Fibroblast of villous mesenchyme (primary cell): ENCODE measurements at regions not wholly inside any gene's neighbourhood (a gene's known extent, or its start where the extent isn't known, plus 50 kb on each side); places are given as distances from the start of the nearest gene placed in this dataset.
"Not testable (repeated sequence)": the region's sequence is repeated elsewhere in the genome, so short reads cannot be mapped to it uniquely, and the experiment has no call there.

ENCODE experiments used
- DNase-seq: peaks from one replicate; pipeline ENCODE4 v3.0.0-alpha.2; 2010; ENCODE audit warnings: low read depth
- H3K4me3 ChIP-seq: 2 replicates; pipeline ENCODE4 v1.5.1; 2011; ENCODE audit warnings: low read depth, mild to moderate bottlenecking, low read length
- TF ChIP-seq, protein P1 (sequence below): IDR thresholded peaks from 2 replicates; pipeline ENCODE4 v1.5.1; 2012; ENCODE audit warnings: low read depth, mild to moderate bottlenecking, low read length; ENCODE audit not compliant: insufficient read depth

DNA sequence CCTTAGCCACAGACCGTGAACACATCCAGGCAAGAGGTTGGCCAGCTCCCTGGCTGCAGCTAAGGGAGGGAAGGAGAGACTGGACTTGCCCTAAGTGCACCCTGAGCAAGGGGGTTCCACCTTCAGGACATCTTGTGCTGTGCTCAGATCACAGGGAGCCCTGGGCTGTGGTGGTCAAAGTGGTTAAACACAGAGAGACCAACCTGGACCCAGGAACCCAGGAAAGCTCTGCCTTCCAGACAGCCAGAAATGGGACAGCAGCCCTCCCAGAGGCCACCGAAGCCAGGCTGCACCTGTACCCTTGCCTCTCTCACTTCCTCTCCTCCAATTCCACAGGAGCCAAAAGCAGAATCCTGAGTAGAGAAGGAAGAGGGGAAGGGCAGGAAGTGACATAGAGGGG lies 105.2 kb upstream of the TMEM45B start:
- no peak for DNase-seq
- no peak overlapping the region for H3K4me3 ChIP-seq
- TF ChIP-seq, protein P1, sequence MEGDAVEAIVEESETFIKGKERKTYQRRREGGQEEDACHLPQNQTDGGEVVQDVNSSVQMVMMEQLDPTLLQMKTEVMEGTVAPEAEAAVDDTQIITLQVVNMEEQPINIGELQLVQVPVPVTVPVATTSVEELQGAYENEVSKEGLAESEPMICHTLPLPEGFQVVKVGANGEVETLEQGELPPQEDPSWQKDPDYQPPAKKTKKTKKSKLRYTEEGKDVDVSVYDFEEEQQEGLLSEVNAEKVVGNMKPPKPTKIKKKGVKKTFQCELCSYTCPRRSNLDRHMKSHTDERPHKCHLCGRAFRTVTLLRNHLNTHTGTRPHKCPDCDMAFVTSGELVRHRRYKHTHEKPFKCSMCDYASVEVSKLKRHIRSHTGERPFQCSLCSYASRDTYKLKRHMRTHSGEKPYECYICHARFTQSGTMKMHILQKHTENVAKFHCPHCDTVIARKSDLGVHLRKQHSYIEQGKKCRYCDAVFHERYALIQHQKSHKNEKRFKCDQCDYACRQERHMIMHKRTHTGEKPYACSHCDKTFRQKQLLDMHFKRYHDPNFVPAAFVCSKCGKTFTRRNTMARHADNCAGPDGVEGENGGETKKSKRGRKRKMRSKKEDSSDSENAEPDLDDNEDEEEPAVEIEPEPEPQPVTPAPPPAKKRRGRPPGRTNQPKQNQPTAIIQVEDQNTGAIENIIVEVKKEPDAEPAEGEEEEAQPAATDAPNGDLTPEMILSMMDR = no peak

DNA sequence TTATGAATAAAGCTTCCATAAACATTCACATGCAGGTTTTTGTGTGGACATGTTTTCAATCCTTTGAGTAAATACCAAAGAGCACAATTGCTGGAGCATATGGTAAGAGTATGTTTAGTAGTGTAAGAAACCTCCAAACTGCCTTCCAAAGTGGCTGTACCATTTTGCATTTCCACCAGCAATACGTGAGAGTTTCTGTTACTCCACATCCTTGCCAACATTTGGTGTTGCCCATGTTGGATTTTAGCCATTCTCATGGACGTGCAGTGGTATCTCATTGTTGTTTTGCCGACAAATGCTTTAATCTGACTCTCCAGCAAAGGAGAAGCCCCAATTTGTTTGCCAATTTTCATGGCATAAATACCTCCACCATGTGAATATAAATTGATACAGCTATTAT lies 103.9 kb upstream of the TMEM45B start:
- H3K4me3 ChIP-seq = no peak overlapping the region
- no peak for DNase-seq
- TF ChIP-seq, protein P1 = no peak

DNA sequence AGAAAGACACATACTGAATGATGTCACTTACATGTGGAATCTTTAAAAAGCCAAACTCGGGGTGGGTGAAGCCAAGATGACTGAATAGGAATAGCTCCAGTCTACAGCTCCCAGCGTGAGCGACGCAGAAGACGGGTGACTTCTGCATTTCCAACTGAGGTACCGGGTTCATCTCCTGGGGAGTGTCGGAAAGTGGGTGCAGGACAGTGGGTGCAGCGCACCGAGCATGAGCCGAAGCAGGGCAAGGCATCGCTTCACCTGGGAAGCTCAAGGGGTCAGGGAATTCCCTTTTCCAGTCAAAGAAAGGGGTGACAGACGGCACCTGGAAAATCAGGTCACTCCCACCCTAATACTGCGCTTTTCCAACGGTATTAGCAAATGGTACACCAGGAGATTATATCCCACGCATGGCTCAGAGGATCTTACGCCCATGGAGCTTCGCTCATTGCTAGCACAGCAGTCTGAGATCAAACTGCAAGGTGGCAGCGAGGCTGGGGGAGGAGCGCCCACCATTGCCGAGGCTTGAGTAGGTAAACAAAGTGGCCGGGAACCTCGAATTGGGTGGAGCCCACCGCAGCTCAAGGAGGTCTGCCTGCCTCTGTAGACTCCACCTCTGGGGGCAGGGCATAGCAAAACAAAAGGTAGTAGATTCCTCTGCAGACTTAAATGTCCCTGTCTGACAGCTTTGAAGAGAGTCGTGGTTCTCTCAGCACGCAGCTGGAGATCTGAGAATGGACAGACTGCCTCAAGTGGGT lies 103.0 kb upstream of the TMEM45B start:
- H3K4me3 ChIP-seq = not testable (repeated sequence)

DNA sequence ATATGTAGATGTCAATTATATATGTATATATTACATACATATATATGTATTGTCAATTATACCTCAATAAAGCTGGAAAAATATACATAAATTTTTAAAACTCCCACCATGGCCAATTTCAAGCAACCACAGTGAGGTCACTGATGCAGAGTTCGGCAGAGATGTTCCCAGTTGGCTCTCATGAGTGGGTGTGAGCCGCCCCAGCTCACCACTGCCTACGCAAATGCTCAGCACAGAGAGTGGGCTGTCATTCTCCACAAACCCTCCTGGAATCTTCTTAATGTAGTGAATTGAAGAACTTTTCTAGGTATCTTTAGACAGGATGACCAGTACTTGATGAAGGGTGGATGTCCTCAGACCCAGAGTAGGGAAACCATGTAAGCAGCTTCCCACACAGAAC lies 96.6 kb upstream of the TMEM45B start:
- TF ChIP-seq, protein P1 = no peak

More for the DNA sequence above, 103.0 kb upstream of the TMEM45B start:
- not testable (repeated sequence) for DNase-seq

DNA sequence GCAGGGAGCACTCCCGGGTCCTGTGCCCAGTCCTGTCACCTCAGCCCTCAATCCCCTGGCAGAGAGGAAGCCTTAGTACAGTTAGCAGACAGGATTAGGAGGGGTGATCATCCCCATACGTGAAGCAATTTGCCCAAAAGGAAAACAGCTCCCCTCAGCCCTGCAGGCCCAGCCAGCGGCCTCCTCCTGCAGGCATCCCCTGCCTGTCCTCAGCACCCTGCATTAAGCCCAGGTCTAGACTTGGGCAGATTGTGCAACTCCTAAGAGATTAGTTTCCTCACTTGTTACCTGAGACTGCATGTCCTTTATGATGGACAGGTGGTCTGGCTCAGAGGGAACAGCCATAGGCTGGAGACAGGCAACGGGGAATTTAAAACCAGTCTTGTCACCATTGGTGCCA lies 95.5 kb upstream of the TMEM45B start:
- DNase-seq = no peak
- no peak overlapping the region for H3K4me3 ChIP-seq
- TF ChIP-seq, protein P1 = no peak

More for the DNA sequence above, 96.6 kb upstream of the TMEM45B start:
- H3K4me3 ChIP-seq = no peak overlapping the region
- no peak for DNase-seq

DNA sequence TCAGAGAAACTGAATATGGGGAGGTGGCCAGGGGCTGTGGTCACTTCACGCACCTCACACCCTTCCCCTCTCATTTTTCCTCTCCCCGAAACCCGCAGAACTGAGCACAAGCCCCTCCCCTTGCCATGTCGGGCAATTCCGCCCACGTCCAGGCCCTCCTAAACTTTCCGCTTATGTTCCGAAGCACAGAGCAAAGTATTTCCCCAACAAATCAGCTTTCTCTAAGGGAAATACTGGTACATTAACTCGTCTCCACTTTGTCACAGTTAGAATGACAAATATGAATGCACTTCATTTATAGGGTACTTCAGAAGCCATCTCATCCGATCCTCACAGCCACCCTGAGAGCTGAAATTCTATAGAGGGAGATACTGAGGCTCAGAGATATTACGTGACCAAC lies 94.7 kb upstream of the TMEM45B start:
- H3K4me3 ChIP-seq = no peak overlapping the region
- DNase-seq = no peak
- TF ChIP-seq, protein P1 = no peak

DNA sequence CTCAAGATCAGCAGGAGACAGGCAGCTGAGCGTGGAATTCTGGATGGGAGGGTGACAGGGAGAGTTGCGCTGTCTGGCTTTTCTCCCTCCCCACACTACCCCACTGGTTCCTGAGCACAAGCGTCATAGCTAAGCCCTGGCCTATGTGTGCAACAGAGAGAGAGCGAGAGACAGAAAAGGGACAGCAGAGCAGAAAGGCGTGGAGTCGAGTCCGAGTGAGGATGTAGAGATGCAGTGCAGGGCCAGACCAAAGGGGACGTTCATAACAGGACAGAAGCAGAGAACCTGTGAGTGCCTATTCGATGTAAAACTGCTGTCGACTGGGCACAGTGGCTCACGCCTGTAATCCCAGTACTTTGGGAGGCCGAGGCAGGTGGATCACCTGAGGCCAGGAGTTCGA lies 94.0 kb upstream of the TMEM45B start:
- no peak overlapping the region for H3K4me3 ChIP-seq
- no peak for DNase-seq
- TF ChIP-seq, protein P1 = no peak
